GM23248 (cell line): ENCODE measurements at regions not wholly inside any gene's neighbourhood (a gene's known extent, or its start where the extent isn't known, plus 50 kb on each side); places are given as distances from the start of the nearest gene placed in this dataset.

ENCODE experiments used
- EZH2 ChIP-seq: fragments of 200-600 bp; sonication (generic); IDR thresholded peaks from 2 replicates; pipeline ENCODE4 v1.6.1; 2018; ENCODE audit warnings: antibody characterized with exemption, mild to moderate bottlenecking; ENCODE audit not compliant: insufficient read depth, poor library complexity, severe bottlenecking
- EZH2phosphoT487 ChIP-seq: fragments of 200-600 bp; sonication (generic); IDR thresholded peaks from 2 replicates; pipeline ENCODE4 v1.6.1; 2018; ENCODE audit warnings: antibody characterized with exemption, moderate library complexity, mild to moderate bottlenecking, low read depth; ENCODE audit not compliant: insufficient read depth

GRCh38 chr3:72223116-72223515 is 438.2 kb upstream of the PROK2 start:
- TF ChIP-seq EZH2: no peak
- TF ChIP-seq EZH2phosphoT487: no peak
